Mucosa of rectum (tissue), 2 donors: ENCODE measurements at regions not wholly inside any gene's neighbourhood (a gene's known extent, or its start where the extent isn't known, plus 50 kb on each side); places are given as distances from the start of the nearest gene placed in this dataset.
"Not testable (repeated sequence)": the region's sequence is repeated elsewhere in the genome, so short reads cannot be mapped to it uniquely, and the experiment has no call there.

Experiments used
- H3K27ac ChIP-seq, 2 donors: one replicate each; pipeline ENCODE4 v1.7.0; 2013; ENCODE audit warnings: inconsistent platforms in 2 of 2, low read depth in 2 of 2, low read length in 2 of 2
- H3K27me3 ChIP-seq, 2 donors: one replicate each; pipeline ENCODE4 v1.7.0; 2013; ENCODE audit warnings: low read length in 2 of 2; ENCODE audit not compliant: control insufficient read depth in 2 of 2, insufficient read depth in 2 of 2
- H3K36me3 ChIP-seq, 2 donors: one replicate each; pipeline ENCODE4 v1.7.0; 2013; ENCODE audit warnings: low read length in 2 of 2; ENCODE audit not compliant: control insufficient read depth in 2 of 2, insufficient read depth in 2 of 2
- H3K4me1 ChIP-seq, 2 donors: one replicate each; pipeline ENCODE4 v1.7.0; 2013; ENCODE audit warnings: low read length in 2 of 2, mild to moderate bottlenecking in 1 of 2; ENCODE audit not compliant: control insufficient read depth in 2 of 2, insufficient read depth in 2 of 2
- H3K4me3 ChIP-seq, 2 donors: one replicate each; pipeline ENCODE4 v1.7.0; 2013; ENCODE audit warnings: low read length in 2 of 2
- H3K9ac ChIP-seq, 2 donors: one replicate each; pipeline ENCODE4 v1.7.0; 2013; ENCODE audit warnings: low read length in 2 of 2, low read depth in 1 of 2, mild to moderate bottlenecking in 1 of 2
- H3K9me3 ChIP-seq, 2 donors: one replicate each; pipeline ENCODE4 v1.7.0; 2013; ENCODE audit warnings: low read length in 2 of 2; ENCODE audit not compliant: control insufficient read depth in 2 of 2
- donor health status: healthy.
- donor health status: Normal muscosa, but diverticular disease.

DNA sequence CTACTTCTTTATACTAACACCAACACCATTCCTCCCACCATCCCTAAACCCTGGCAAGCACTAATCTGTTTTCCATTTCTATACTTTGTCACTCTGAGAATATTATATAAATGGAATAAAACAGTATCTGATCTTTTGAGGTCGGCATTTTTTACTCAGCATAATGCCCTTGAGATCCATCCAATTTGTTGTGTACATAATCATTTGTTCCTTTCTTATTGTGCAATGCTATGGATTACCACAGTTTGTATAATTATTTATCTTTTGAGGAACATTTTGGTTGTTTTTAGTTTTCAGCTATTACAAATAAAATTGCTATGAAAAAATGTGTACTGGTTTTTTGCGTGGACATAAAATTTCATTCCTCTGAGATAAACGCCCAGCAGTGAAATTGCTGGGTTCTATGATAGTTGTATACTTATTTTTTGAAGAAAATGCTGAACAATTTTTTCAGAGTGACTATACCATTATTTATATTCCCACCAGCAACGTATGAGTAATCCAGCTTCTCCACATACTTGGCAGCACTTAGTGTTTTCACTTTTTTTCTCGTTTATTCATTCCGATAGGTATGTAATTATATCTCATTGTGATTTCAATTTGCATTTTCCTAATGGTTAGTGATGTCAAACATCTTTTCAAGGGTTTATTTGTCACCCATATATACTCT lies 154.3 kb upstream of the DCAF8L1 start:
- no peaks in the 10 kb centered on the region for H3K9me3 ChIP-seq
- no peaks in the 10 kb centered on the region for H3K36me3 ChIP-seq
- H3K9ac ChIP-seq = no peak overlapping the region
- no peaks in the 10 kb centered on the region for H3K4me1 ChIP-seq
- no peak overlapping the region for H3K27ac ChIP-seq
- no peaks in the 10 kb centered on the region for H3K27me3 ChIP-seq
- H3K4me3 ChIP-seq = no peak overlapping the region

DNA sequence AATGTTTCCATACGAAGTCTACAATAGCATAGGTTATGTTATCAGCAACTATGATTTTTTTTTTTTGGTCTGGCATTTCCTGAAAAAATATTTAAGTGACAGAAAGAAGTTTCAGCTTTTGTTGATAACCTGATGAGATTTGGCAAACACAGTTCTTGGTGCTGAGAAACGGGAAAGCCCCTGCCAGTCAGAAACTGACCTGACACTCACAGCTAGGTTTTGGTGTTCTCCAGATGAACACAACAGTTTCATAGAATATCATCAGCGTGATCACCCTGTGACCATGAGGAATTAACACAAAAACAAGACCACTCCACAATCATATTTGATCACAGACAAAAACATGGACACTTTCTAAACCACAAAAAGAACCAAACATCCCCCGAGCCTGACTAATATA lies 152.5 kb upstream of the DCAF8L1 start:
- Histone ChIP-seq H3K4me3 (no peak overlapping the region), H3K4me1 (no peaks in the 10 kb centered on the region), H3K9me3 (no peaks in the 10 kb centered on the region), H3K27ac (no peak overlapping the region), H3K27me3 (no peaks in the 10 kb centered on the region), H3K36me3 (no peaks in the 10 kb centered on the region), H3K9ac (no peak overlapping the region)

DNA sequence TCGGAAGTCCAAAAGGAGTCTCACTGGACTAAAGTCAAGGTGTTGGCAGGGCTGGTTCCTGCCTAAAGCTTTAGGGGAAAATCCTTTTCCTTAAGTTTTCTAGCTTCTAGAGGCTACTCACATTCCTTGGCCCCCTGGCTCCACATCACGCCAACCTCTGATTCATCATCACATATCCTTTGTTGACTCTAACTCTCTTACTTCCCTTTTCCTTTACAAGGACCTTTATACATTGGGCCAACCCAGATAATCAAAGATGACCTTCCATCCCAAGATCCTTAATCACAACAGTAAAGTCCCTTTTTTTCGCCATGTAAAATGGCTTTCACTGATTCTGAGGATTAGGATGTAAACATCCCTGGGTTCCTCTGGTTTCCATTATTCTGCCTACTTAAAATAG lies 146.4 kb upstream of the DCAF8L1 start:
- H3K9ac ChIP-seq = no peak overlapping the region
- H3K27me3 ChIP-seq = no peaks in the 10 kb centered on the region
- no peak overlapping the region for H3K4me3 ChIP-seq
- no peaks in the 10 kb centered on the region for H3K4me1 ChIP-seq
- no peaks in the 10 kb centered on the region for H3K36me3 ChIP-seq
- H3K27ac ChIP-seq = no peak overlapping the region
- H3K9me3 ChIP-seq = no peaks in the 10 kb centered on the region

DNA sequence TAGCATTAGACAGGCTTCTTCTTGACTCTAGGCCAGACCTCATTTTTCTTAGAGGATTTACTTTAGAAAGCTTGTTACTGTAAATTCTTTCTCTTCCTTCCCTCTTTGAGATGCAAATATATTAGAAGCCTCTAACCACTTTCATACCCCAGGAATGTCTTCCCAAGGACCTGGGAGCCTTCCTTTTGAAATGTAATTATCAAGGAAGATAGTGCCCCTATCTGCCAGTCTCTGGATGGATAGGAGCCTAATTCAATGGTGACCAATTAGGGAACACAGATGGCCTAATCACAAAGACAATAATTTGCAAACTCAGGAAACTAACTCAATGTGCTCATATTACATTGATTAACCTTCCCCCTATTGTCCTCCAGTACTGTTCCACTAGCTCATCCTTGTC lies 145.6 kb upstream of the DCAF8L1 start:
- no peak overlapping the region for H3K9ac ChIP-seq
- no peak overlapping the region for H3K27ac ChIP-seq
- no peaks in the 10 kb centered on the region for H3K9me3 ChIP-seq
- H3K27me3 ChIP-seq = no peaks in the 10 kb centered on the region
- no peak overlapping the region for H3K4me3 ChIP-seq
- H3K4me1 ChIP-seq = no peaks in the 10 kb centered on the region
- H3K36me3 ChIP-seq = no peaks in the 10 kb centered on the region

DNA sequence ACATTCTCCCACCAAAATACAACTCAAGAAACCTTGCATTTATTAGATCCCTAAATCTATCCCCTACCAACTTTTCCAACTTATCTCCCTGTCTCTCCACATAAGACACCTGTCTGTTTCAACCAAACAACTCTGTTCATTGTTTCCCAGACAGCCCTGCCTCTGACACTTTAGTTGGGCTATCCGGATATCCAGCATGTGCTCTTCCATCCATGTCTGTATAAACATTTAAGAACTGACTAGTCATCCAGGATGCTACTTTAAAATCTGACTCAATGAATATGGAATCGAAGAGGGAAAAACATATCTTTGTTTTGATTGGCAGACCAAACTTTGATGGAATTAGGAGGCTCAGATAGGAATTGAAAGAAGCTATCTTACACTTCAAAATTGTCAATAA lies 143.2 kb upstream of the DCAF8L1 start:
- no peak overlapping the region for H3K9ac ChIP-seq
- no peak overlapping the region for H3K4me3 ChIP-seq
- H3K27ac ChIP-seq = no peak overlapping the region
- H3K36me3 ChIP-seq = no peaks in the 10 kb centered on the region
- no peaks in the 10 kb centered on the region for H3K27me3 ChIP-seq
- no peaks in the 10 kb centered on the region for H3K4me1 ChIP-seq
- no peaks in the 10 kb centered on the region for H3K9me3 ChIP-seq

DNA sequence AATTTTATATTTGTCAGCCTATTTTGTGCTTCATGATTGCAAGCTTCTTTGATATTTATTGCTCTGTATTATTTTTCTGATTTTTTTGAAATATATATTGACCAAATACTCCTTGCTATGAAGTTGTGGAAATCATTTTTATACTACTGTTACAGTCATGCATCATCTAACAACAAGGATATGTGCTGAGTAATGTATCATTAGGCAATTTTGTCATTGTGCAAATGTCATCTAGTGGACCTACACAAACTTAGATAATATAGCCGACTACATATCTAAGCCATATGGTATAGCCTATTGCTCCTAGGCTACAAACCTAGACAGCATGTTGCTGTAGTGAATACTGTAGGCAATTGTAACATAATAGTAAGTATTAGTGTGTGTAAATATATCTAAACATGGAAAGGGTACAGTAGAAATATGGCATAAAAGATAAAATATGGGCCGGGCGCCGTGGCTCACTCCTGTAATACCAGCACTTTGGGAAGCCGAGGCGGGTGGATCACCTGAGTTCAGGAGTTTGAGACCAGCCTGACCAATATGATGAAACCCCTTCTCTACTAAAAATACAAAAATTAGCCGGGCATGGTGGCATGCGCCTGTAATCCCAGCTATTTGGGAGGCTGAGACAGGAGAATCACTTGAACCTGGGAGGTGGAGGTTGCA lies 139.5 kb upstream of the DCAF8L1 start:
- H3K4me3 ChIP-seq, H3K27me3 ChIP-seq, H3K27ac ChIP-seq, H3K9me3 ChIP-seq, H3K36me3 ChIP-seq, H3K9ac ChIP-seq, H3K4me1 ChIP-seq: not testable (repeated sequence)

DNA sequence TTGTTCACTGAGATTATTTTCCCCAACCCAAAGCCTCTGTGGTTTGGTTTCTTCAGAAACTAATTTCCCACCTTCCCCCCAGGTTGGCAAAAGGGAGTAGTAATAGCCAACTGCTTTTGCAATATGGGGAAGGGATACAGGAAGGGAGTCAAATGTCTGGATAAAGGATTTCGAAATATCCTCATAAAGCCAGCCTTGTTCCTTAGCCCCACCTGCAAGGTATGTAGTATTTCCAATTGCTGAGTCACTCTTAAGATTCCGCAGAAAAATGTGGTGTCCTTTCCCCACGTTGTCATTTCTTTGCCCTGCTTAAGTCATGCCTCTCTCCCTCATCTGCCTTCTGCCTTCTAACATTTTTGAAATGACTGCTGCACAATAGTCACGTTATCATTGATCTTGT lies 138.8 kb upstream of the DCAF8L1 start:
- Histone ChIP-seq H3K36me3 (no peaks in the 10 kb centered on the region), H3K9me3 (no peaks in the 10 kb centered on the region), H3K9ac (no peak overlapping the region), H3K27ac (no peak overlapping the region), H3K4me1 (no peaks in the 10 kb centered on the region), H3K27me3 (no peaks in the 10 kb centered on the region), H3K4me3 (no peak overlapping the region)

DNA sequence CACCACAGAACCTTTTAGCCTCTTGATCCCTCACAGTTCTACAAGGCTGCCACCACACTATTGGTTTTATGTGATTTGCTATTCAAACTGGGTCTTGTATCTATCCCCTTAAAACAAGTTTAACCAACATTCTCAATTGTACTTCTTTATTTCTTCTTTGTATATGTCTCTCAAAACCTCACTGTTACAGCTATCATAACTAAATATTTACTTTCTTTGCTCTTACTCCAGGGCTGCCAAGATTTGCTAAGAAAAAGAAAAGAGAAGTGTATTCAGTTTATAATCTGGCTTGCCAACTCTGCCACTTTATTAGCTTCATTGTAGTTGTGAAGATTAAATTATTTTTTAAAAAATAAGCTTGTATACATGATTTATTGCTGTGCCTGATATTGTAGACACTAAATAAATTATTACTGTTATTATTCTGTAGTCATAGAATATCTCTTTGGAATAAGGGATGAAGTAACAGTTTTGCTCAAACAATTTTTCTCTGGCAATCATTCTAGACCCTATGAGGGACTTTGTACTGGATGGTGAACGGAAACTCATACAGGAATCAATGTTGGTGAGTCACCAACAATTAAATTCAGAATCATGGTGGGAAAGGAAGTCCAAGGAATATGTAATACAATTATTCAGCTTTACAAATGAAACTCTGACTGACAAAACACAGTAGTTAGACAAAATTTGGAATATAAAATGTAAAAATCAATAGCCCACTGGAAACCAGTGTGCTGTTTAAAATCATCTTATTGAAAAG lies 127.1 kb upstream of the DCAF8L1 start:
- Histone ChIP-seq H3K4me1 (no peaks in the 10 kb centered on the region), H3K36me3 (no peaks in the 10 kb centered on the region), H3K27ac (no peak overlapping the region), H3K9ac (no peak overlapping the region), H3K27me3 (no peaks in the 10 kb centered on the region), H3K4me3 (no peak overlapping the region), H3K9me3 (no peaks in the 10 kb centered on the region)

DNA sequence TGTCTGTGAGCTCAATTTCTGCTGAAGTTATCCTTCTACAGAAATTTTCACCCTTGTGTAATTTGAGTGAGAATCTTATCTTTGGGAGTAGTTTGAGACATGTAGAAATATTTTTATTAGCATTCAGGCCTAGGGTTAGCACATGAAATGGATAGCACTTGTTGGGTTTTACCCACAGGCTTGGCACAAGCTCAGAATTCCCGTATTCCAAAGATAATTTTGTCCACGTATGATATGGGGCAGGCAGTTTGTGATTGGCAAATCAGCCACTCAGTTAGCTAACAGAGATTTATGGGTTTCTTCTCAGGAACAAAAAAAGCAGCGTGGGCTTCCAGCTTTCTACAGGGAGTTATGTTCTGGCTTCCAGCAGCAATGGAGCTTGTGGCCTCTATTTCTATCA lies 117.9 kb upstream of the DCAF8L1 start:
- no peaks in the 10 kb centered on the region for H3K4me1 ChIP-seq
- H3K27me3 ChIP-seq = no peaks in the 10 kb centered on the region
- no peaks in the 10 kb centered on the region for H3K36me3 ChIP-seq
- no peak overlapping the region for H3K27ac ChIP-seq
- no peaks in the 10 kb centered on the region for H3K9me3 ChIP-seq
- H3K9ac ChIP-seq = no peak overlapping the region
- H3K4me3 ChIP-seq = no peak overlapping the region

DNA sequence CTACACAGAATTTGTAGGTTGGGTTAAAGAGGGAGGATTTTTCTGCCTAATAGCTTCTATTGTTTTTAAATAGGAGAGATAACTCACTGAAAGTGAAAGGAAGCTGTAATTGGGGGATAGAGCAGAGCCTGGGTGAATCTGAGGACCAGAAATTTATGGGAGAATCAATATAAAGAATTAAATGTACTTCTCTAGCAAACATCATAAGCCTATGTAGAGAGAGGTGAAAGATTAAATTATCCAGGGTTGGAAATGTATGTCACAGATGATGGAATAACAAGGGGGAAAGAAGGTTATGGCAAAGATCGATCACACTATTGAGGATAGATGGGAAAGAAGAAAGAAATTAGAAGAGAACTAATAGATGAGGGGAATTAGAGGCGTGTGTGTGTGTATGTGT lies 104.4 kb upstream of the DCAF8L1 start:
- H3K27ac ChIP-seq = no peak overlapping the region
- no peaks in the 10 kb centered on the region for H3K9me3 ChIP-seq
- H3K36me3 ChIP-seq = no peaks in the 10 kb centered on the region
- H3K27me3 ChIP-seq = no peaks in the 10 kb centered on the region
- H3K9ac ChIP-seq = no peak overlapping the region
- no peak overlapping the region for H3K4me3 ChIP-seq
- no peaks in the 10 kb centered on the region for H3K4me1 ChIP-seq
